ENCODE measurements at regions not wholly inside any gene's neighbourhood (a gene's known extent, or its start where the extent isn't known, plus 50 kb on each side); places are given as distances from the start of the nearest gene placed in this dataset.
"Not testable (repeated sequence)": the region's sequence is repeated elsewhere in the genome, so short reads cannot be mapped to it uniquely, and the experiment has no call there.

- DNase-seq = not testable (repeated sequence)
Measured at GRCh38 chr4:17436047-17436749, 75.7 kb downstream of the QDPR start.

- no peak for DNase-seq
Measured at GRCh38 chr4:17433827-17434226, 78.1 kb downstream of the QDPR start.

GRCh38 chr4:17427991-17428390 is 83.9 kb downstream of the QDPR start:
- DNase-seq = no peak

GRCh38 chr4:17426222-17426621 is 85.7 kb downstream of the QDPR start:
- no peak for DNase-seq

GRCh38 chr4:17418010-17418409 is 93.9 kb downstream of the QDPR start:
- DNase-seq = no peak

- DNase-seq = no peak
Measured at GRCh38 chr4:17414392-17414791, 97.5 kb downstream of the QDPR start.

- DNase-seq = no peak
Measured at GRCh38 chr4:17400686-17401085, 111.2 kb downstream of the QDPR start.

- no peak for DNase-seq
Measured at GRCh38 chr4:17398805-17399204, 113.1 kb downstream of the QDPR start.

GRCh38 chr4:17398035-17398434 is 113.9 kb downstream of the QDPR start:
- DNase-seq = no peak

- no peak for DNase-seq
Measured at GRCh38 chr4:17397611-17398010, 114.3 kb downstream of the QDPR start.

- no peak for DNase-seq
Measured at GRCh38 chr4:17385403-17385802, 126.5 kb downstream of the QDPR start.

- no peak for DNase-seq
Measured at GRCh38 chr4:17380347-17380746, 131.5 kb downstream of the QDPR start.

GRCh38 chr4:17376205-17376604 is 135.7 kb downstream of the QDPR start:
- no peak for DNase-seq

- no peak for DNase-seq
Measured at GRCh38 chr4:17373666-17374065, 138.2 kb downstream of the QDPR start.

- no peak for DNase-seq
Measured at GRCh38 chr4:17370818-17371217, 141.1 kb downstream of the QDPR start.

- no peak for DNase-seq
Measured at GRCh38 chr4:17368408-17368807, 143.5 kb downstream of the QDPR start.

GRCh38 chr4:17367201-17367600 is 144.7 kb downstream of the QDPR start:
- no peak for DNase-seq

- DNase-seq = no peak
Measured at GRCh38 chr4:17366496-17366895, 145.4 kb downstream of the QDPR start.

GRCh38 chr4:17362430-17362829 is 149.5 kb downstream of the QDPR start:
- DNase-seq = no peak

- no peak for DNase-seq
Measured at GRCh38 chr4:17358241-17358640, 153.6 kb downstream of the QDPR start.

- no peak for DNase-seq
Measured at GRCh38 chr4:17356926-17357325, 155.0 kb downstream of the QDPR start.

- no peak for DNase-seq
Measured at GRCh38 chr4:17352357-17352756, 159.5 kb downstream of the QDPR start.

GRCh38 chr4:17347445-17347844 is 164.4 kb downstream of the QDPR start:
- DNase-seq = no peak

GRCh38 chr4:17339376-17339775 is 172.5 kb downstream of the QDPR start:
- no peak for DNase-seq

- no peak for DNase-seq
Measured at GRCh38 chr4:17336986-17337385, 174.9 kb downstream of the QDPR start.
